ENCODE measurements at regions not wholly inside any gene's neighbourhood (a gene's known extent, or its start where the extent isn't known, plus 50 kb on each side); places are given as distances from the start of the nearest gene placed in this dataset.
"Not testable (repeated sequence)": the region's sequence is repeated elsewhere in the genome, so short reads cannot be mapped to it uniquely, and the experiment has no call there.

DNA sequence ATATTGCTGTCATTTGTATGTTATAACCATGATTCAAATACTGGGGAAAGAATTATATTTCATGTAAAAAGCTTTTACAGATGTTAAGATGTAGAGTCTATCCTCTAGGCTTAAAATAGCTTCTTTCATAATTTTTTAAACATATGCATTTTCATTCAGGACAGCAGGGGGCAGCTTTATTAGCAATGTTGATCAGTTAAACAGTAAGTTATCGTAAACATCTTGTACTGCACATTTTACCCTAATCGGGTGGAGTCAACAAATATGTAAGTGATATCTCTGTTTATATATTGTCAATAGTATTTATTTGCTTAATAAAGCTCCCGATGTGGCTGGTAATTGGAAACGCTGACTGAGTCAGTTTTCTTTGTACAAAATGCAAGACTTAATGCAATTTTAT lies 142.5 kb upstream of the MED14 start:
- Histone ChIP-seq H3K27ac (ENCODE audit: low read depth in 2 of 2, low read length in 1 of 2) (no peak overlapping the region), H3K36me3 (ENCODE audit: control insufficient read depth in 2 of 2, insufficient read depth in 2 of 2, low read length in 1 of 2) (no peaks in the 10 kb centered on the region), H3K4me1 (ENCODE audit: control insufficient read depth in 2 of 2, insufficient read depth in 2 of 2, low read length in 1 of 2) (no peaks in the 10 kb centered on the region), H3K9me3 (ENCODE audit: control insufficient read depth in 2 of 2, insufficient read depth in 1 of 2, low read depth in 1 of 2, low read length in 1 of 2) (no peaks in the 10 kb centered on the region), H3K4me3 (ENCODE audit: low read depth in 1 of 2, low read length in 2 of 2) (no peak overlapping the region), H3K27me3 (ENCODE audit: control insufficient read depth in 1 of 2, insufficient read depth in 2 of 2, low read length in 2 of 2) (peaks cover 0 to 4% of the 10 kb centered on the region in 2 donors)
- WGBS, 2 donors = 10 to 37% methylated on average over 4 of the region's 4 CpGs

GRCh38 chrX:40878766-40879165 lies 143.4 kb upstream of the MED14 start:
- no peak overlapping the region for H3K4me3 ChIP-seq (ENCODE audit: low read depth in 1 of 2, low read length in 2 of 2)
- 59 to 84% methylated on average over 3 of the region's 3 CpGs for WGBS, 2 donors

GRCh38 chrX:40879172-40879571 lies 143.8 kb upstream of the MED14 start:
- not testable (repeated sequence) for H3K27ac ChIP-seq (ENCODE audit: low read depth in 2 of 2, low read length in 1 of 2); H3K9me3 ChIP-seq (ENCODE audit: control insufficient read depth in 2 of 2, insufficient read depth in 1 of 2, low read depth in 1 of 2, low read length in 1 of 2); H3K27me3 ChIP-seq (ENCODE audit: control insufficient read depth in 1 of 2, insufficient read depth in 2 of 2, low read length in 2 of 2); H3K4me3 ChIP-seq (ENCODE audit: low read depth in 1 of 2, low read length in 2 of 2); H3K4me1 ChIP-seq (ENCODE audit: control insufficient read depth in 2 of 2, insufficient read depth in 2 of 2, low read length in 1 of 2); H3K36me3 ChIP-seq (ENCODE audit: control insufficient read depth in 2 of 2, insufficient read depth in 2 of 2, low read length in 1 of 2)
- WGBS, 2 donors = 69 to 84% methylated on average over 6 of the region's 6 CpGs

More at GRCh38 chrX:40878766-40879165, 143.4 kb upstream of the MED14 start:
- H3K27me3 ChIP-seq (ENCODE audit: control insufficient read depth in 1 of 2, insufficient read depth in 2 of 2, low read length in 2 of 2) = peaks cover 0 to 4% of the 10 kb centered on the region in 2 donors
- H3K4me1 ChIP-seq (ENCODE audit: control insufficient read depth in 2 of 2, insufficient read depth in 2 of 2, low read length in 1 of 2) = no peaks in the 10 kb centered on the region
- H3K36me3 ChIP-seq (ENCODE audit: control insufficient read depth in 2 of 2, insufficient read depth in 2 of 2, low read length in 1 of 2) = no peaks in the 10 kb centered on the region
- no peak overlapping the region for H3K27ac ChIP-seq (ENCODE audit: low read depth in 2 of 2, low read length in 1 of 2)
- no peaks in the 10 kb centered on the region for H3K9me3 ChIP-seq (ENCODE audit: control insufficient read depth in 2 of 2, insufficient read depth in 1 of 2, low read depth in 1 of 2, low read length in 1 of 2)

- H3K27ac ChIP-seq (ENCODE audit: low read depth in 2 of 2, low read length in 1 of 2) = no peak overlapping the region
- no peaks in the 10 kb centered on the region for H3K27me3 ChIP-seq (ENCODE audit: control insufficient read depth in 1 of 2, insufficient read depth in 2 of 2, low read length in 2 of 2)
- H3K9me3 ChIP-seq (ENCODE audit: control insufficient read depth in 2 of 2, insufficient read depth in 1 of 2, low read depth in 1 of 2, low read length in 1 of 2) = no peaks in the 10 kb centered on the region
- H3K36me3 ChIP-seq (ENCODE audit: control insufficient read depth in 2 of 2, insufficient read depth in 2 of 2, low read length in 1 of 2) = no peaks in the 10 kb centered on the region
- 59 to 75% methylated on average over 3 of the region's 3 CpGs for WGBS, 2 donors
- H3K4me3 ChIP-seq (ENCODE audit: low read depth in 1 of 2, low read length in 2 of 2) = no peak overlapping the region
- H3K4me1 ChIP-seq (ENCODE audit: control insufficient read depth in 2 of 2, insufficient read depth in 2 of 2, low read length in 1 of 2) = no peaks in the 10 kb centered on the region
These were observed 145.4 kb upstream of the MED14 start for GRCh38 chrX:40880712-40881111.

- Histone ChIP-seq H3K4me1 (ENCODE audit: control insufficient read depth in 2 of 2, insufficient read depth in 2 of 2, low read length in 1 of 2) (no peaks in the 10 kb centered on the region), H3K4me3 (ENCODE audit: low read depth in 1 of 2, low read length in 2 of 2) (no peak overlapping the region), H3K27me3 (ENCODE audit: control insufficient read depth in 1 of 2, insufficient read depth in 2 of 2, low read length in 2 of 2) (no peaks in the 10 kb centered on the region), H3K36me3 (ENCODE audit: control insufficient read depth in 2 of 2, insufficient read depth in 2 of 2, low read length in 1 of 2) (no peaks in the 10 kb centered on the region), H3K9me3 (ENCODE audit: control insufficient read depth in 2 of 2, insufficient read depth in 1 of 2, low read depth in 1 of 2, low read length in 1 of 2) (no peaks in the 10 kb centered on the region), H3K27ac (ENCODE audit: low read depth in 2 of 2, low read length in 1 of 2) (no peak overlapping the region)
- WGBS, 2 donors = 75 to 85% methylated on average over 7 of the region's 7 CpGs
These were observed 147.8 kb upstream of the MED14 start for GRCh38 chrX:40883021-40883619.

- Histone ChIP-seq H3K4me1 (ENCODE audit: control insufficient read depth in 2 of 2, insufficient read depth in 2 of 2, low read length in 1 of 2) (no peaks in the 10 kb centered on the region), H3K27ac (ENCODE audit: low read depth in 2 of 2, low read length in 1 of 2) (no peak overlapping the region), H3K4me3 (ENCODE audit: low read depth in 1 of 2, low read length in 2 of 2) (no peak overlapping the region)
These were observed 150.6 kb upstream of the MED14 start for GRCh38 chrX:40885989-40886388.

DNA sequence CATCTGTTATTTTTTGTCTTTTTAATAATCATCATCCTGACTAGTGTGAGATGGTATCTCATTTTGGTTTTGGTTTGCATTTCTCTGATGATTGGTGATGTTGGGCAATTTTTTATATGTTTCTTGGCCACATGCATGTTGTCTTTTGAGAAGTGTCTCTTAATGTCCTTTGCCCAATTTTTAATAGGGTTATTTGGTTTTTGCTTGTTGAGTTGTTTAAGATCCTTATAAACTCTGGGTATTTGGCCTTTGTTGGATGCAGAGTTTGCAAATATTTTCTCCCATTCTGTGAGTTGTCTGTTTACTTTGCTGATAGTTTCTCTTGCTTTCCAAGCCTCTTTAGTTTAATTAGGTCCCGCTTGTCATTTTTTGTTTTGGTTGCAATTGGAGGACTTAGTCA lies 152.1 kb upstream of the MED14 start:
- H3K27ac ChIP-seq (ENCODE audit: low read depth in 2 of 2, low read length in 1 of 2) = no peak overlapping the region
- no peaks in the 10 kb centered on the region for H3K27me3 ChIP-seq (ENCODE audit: control insufficient read depth in 1 of 2, insufficient read depth in 2 of 2, low read length in 2 of 2)
- no peaks in the 10 kb centered on the region for H3K4me1 ChIP-seq (ENCODE audit: control insufficient read depth in 2 of 2, insufficient read depth in 2 of 2, low read length in 1 of 2)
- no peaks in the 10 kb centered on the region for H3K36me3 ChIP-seq (ENCODE audit: control insufficient read depth in 2 of 2, insufficient read depth in 2 of 2, low read length in 1 of 2)
- H3K9me3 ChIP-seq (ENCODE audit: control insufficient read depth in 2 of 2, insufficient read depth in 1 of 2, low read depth in 1 of 2, low read length in 1 of 2) = no peaks in the 10 kb centered on the region
- H3K4me3 ChIP-seq (ENCODE audit: low read depth in 1 of 2, low read length in 2 of 2) = no peak overlapping the region
- 63 to 73% methylated on average over 1 of the region's 1 CpG for WGBS, 2 donors

More at GRCh38 chrX:40885989-40886388, 150.6 kb upstream of the MED14 start:
- WGBS, 2 donors = 91 to 93% methylated on average over 4 of the region's 4 CpGs
- no peaks in the 10 kb centered on the region for H3K27me3 ChIP-seq (ENCODE audit: control insufficient read depth in 1 of 2, insufficient read depth in 2 of 2, low read length in 2 of 2)
- no peaks in the 10 kb centered on the region for H3K9me3 ChIP-seq (ENCODE audit: control insufficient read depth in 2 of 2, insufficient read depth in 1 of 2, low read depth in 1 of 2, low read length in 1 of 2)
- no peaks in the 10 kb centered on the region for H3K36me3 ChIP-seq (ENCODE audit: control insufficient read depth in 2 of 2, insufficient read depth in 2 of 2, low read length in 1 of 2)

GRCh38 chrX:40891798-40892197 lies 156.5 kb upstream of the MED14 start:
- no peaks in the 10 kb centered on the region for H3K9me3 ChIP-seq (ENCODE audit: control insufficient read depth in 2 of 2, insufficient read depth in 1 of 2, low read depth in 1 of 2, low read length in 1 of 2)
- peaks cover 0 to 3% of the 10 kb centered on the region in 2 donors for H3K27me3 ChIP-seq (ENCODE audit: control insufficient read depth in 1 of 2, insufficient read depth in 2 of 2, low read length in 2 of 2)
- H3K36me3 ChIP-seq (ENCODE audit: control insufficient read depth in 2 of 2, insufficient read depth in 2 of 2, low read length in 1 of 2) = no peaks in the 10 kb centered on the region
- no peaks in the 10 kb centered on the region for H3K4me1 ChIP-seq (ENCODE audit: control insufficient read depth in 2 of 2, insufficient read depth in 2 of 2, low read length in 1 of 2)
- no peak overlapping the region for H3K27ac ChIP-seq (ENCODE audit: low read depth in 2 of 2, low read length in 1 of 2)
- no peak overlapping the region for H3K4me3 ChIP-seq (ENCODE audit: low read depth in 1 of 2, low read length in 2 of 2)

GRCh38 chrX:40893251-40893910 lies 158.0 kb upstream of the MED14 start:
- Histone ChIP-seq H3K27me3 (ENCODE audit: control insufficient read depth in 1 of 2, insufficient read depth in 2 of 2, low read length in 2 of 2) (peaks cover 0 to 3% of the 10 kb centered on the region in 2 donors), H3K27ac (ENCODE audit: low read depth in 2 of 2, low read length in 1 of 2) (no peak overlapping the region)
- WGBS, 2 donors = 74 to 78% methylated on average over 6 of the region's 6 CpGs

DNA sequence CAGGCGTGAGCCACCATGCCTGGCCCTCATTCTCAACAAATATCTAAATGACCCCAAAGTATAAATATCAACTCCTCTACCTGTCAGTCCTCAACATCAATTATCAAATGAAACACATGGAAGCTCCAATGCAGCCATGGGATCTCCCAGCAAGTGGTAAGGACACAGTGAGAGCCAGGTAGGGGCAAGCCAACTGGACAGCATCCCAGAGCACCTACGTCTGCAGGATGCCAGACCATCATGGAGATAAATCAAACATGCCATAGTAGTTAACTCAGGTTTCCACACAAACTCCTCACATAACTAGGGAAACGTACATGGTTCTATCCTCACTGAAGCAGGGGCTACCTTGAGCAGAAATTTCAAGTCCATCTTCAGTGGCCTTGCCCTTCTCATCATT lies 159.9 kb upstream of the MED14 start:
- Histone ChIP-seq H3K27me3 (ENCODE audit: control insufficient read depth in 1 of 2, insufficient read depth in 2 of 2, low read length in 2 of 2) (peaks cover 0 to 3% of the 10 kb centered on the region in 2 donors), H3K36me3 (ENCODE audit: control insufficient read depth in 2 of 2, insufficient read depth in 2 of 2, low read length in 1 of 2) (no peaks in the 10 kb centered on the region), H3K4me3 (ENCODE audit: low read depth in 1 of 2, low read length in 2 of 2) (no peak overlapping the region), H3K4me1 (ENCODE audit: control insufficient read depth in 2 of 2, insufficient read depth in 2 of 2, low read length in 1 of 2) (no peaks in the 10 kb centered on the region), H3K27ac (ENCODE audit: low read depth in 2 of 2, low read length in 1 of 2) (no peak overlapping the region), H3K9me3 (ENCODE audit: control insufficient read depth in 2 of 2, insufficient read depth in 1 of 2, low read depth in 1 of 2, low read length in 1 of 2) (no peaks in the 10 kb centered on the region)
- 72 to 76% methylated on average over 3 of the region's 3 CpGs for WGBS, 2 donors

More at GRCh38 chrX:40893251-40893910, 158.0 kb upstream of the MED14 start:
- no peaks in the 10 kb centered on the region for H3K4me1 ChIP-seq (ENCODE audit: control insufficient read depth in 2 of 2, insufficient read depth in 2 of 2, low read length in 1 of 2)
- no peaks in the 10 kb centered on the region for H3K9me3 ChIP-seq (ENCODE audit: control insufficient read depth in 2 of 2, insufficient read depth in 1 of 2, low read depth in 1 of 2, low read length in 1 of 2)
- no peaks in the 10 kb centered on the region for H3K36me3 ChIP-seq (ENCODE audit: control insufficient read depth in 2 of 2, insufficient read depth in 2 of 2, low read length in 1 of 2)
- H3K4me3 ChIP-seq (ENCODE audit: low read depth in 1 of 2, low read length in 2 of 2) = no peak overlapping the region
